ENCODE measurements at regions not wholly inside any gene's neighbourhood (a gene's known extent, or its start where the extent isn't known, plus 50 kb on each side); places are given as distances from the start of the nearest gene placed in this dataset.

DNA sequence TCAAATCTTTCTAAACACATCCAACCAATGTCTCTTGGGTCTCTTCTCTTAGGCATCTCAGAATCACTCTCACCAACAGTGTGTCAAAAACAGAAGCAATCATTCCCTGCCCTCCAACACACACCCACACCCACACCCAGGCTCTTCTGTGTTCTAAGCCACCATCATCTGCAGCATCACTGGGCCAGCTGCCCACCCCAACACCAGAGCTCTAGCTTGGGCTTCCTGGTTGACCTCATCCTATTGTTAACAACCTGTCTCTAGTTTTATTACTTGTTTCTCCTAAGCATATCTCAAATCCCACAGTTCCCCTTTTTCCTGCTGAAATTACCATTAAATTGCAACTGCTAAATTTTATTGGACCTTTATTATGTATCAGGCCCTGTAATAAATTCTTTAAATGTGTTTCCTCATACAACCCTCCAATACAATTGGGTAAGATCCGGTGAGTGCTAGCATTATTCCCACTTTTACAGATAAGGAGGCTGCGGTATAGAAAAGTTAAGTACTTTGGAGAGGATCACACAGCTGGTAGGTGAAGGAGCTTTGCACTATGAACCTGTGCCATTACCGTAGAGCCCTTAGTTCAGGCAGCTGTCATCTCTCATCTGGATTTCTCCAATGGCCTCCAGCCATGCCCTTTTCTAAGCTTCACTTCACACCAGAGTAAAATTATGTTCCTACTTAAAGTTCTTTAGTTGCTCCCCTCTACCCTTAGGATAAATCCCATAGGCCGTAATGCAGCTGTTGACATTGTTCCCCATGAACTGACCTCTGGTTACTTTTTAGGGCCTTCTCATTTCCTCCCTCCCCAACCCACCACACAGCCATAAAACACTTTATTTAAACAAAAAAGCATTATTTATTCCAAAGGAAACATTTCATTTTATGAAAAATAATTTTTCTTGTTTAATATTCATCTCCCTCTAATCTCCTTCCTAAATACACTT, 227.7 kb downstream of the B3GLCT start:
- DNase-seq, result no peak
- Mint-ChIP-seq H3K9me3 (no peaks in the 10 kb centered on the region), H3K27ac (no peak overlapping the region), H3K36me3 (no peaks in the 10 kb centered on the region), H3K4me3 (no peak overlapping the region), H3K4me1 (peaks cover 0 to 4% (median 0%) of the 10 kb centered on the region in 3 donors), H3K27me3 (peaks cover 0 to 8% (median 1%) of the 10 kb centered on the region in 3 donors)
- ATAC-seq (ENCODE audit: low read depth in 2 of 2), result no peak

DNA sequence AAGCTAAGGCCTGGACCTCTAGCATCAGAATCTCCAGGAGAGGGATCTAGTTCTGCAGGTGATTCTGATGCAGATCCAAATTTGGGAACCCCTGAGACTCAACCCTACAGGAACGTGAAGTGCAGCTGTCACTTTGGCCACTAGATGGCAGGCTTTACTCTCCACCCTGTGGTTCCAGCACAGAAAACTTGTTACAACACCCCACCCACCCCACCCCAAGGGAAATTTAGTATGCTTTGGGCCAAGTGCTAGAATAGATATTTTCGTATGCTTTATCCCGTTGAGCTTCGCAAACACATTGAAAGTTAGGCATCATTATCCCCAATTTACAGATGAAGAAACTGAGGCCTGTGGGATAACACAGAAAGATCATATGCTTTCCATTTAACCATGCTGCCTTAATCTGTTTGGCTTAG, 232.0 kb downstream of the B3GLCT start:
- peak; percentile 6 for DNase-seq
- peak in 1 of 2 donors; percentile 35 for ATAC-seq (ENCODE audit: low read depth in 2 of 2)
- H3K4me1 Mint-ChIP-seq, result no peaks in the 10 kb centered on the region

DNA sequence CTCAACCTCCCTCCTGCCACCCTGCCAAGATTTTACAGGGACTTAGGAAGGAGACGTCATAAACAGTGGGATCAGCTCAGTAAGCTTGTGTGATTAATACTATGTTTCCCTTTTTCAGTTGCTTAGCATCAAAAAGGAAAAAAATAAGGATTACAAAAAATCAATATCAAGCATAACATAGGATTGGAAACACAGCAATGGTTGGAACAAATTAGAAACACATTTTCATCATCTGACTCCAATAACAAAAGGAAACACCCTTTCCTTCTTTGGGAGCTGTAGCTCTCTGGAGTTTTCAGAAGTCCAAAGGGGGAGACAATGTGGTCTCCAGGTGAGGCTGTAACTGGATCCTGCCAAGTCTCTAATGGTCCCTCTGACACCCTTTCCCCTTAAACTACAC, 233.4 kb downstream of the B3GLCT start:
- Mint-ChIP-seq H3K36me3 (no peaks in the 10 kb centered on the region), H3K9me3 (peaks cover 0 to 2% (median 0%) of the 10 kb centered on the region in 7 donors), H3K4me1 (no peaks in the 10 kb centered on the region), H3K27ac (no peak overlapping the region), H3K4me3 (no peak overlapping the region), H3K27me3 (peaks cover 8 to 17% (median 16%) of the 10 kb centered on the region in 3 donors)
- DNase-seq, result no peak
- no peak for ATAC-seq (ENCODE audit: low read depth in 2 of 2)

More for the DNA sequence above, 232.0 kb downstream of the B3GLCT start:
- Mint-ChIP-seq H3K36me3 (no peaks in the 10 kb centered on the region), H3K4me3 (no peak overlapping the region), H3K27ac (no peak overlapping the region), H3K9me3 (peaks cover 0 to 2% (median 0%) of the 10 kb centered on the region in 7 donors), H3K27me3 (peaks cover 1 to 16% (median 10%) of the 10 kb centered on the region in 3 donors)

DNA sequence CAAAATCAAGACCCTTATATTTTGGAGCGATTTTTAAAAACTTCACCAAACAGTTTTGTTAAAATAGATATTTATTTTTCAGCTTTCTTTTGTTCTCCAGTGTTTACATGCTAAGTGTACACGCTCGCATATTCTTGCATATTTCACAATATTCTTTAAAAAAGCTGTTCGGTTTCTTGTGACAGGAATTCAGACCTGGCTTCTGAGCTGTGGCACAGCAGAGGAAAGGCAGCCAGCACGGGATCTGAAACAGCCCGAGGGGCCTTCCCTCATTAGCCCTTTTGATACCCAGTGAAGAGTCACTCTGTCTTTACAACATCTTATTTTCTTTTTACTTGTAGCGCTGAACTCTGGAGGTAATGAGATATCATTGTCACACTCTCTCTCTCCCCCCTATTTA, 234.0 kb downstream of the B3GLCT start:
- no peak for ATAC-seq (ENCODE audit: low read depth in 2 of 2)
- no peaks in the 10 kb centered on the region for H3K4me1 Mint-ChIP-seq
- no peak overlapping the region for H3K27ac Mint-ChIP-seq

DNA sequence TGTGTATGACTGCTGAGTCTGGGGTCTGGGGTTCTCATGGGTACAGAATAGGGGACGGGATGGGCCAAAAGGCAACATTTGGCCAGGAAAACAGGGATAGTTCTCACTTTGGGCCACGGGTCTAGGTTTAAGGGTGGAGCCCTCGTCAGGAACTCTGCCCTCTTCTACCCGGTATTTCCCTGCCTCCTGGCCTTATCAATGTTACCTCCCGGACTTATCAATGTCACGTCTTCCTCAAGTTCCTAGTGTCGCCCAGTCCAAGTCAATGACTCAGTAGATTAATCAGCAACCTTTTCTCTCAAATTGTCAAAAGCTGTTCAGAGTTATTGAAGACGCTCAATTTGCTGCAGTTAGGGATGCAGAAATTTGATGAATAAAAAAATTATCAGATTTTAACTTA, 234.8 kb downstream of the B3GLCT start:
- Mint-ChIP-seq H3K9me3 (peaks cover 0 to 2% (median 0%) of the 10 kb centered on the region in 7 donors), H3K27me3 (peaks cover 8 to 19% (median 17%) of the 10 kb centered on the region in 3 donors), H3K27ac (no peak overlapping the region), H3K36me3 (no peaks in the 10 kb centered on the region), H3K4me3 (no peak overlapping the region), H3K4me1 (no peaks in the 10 kb centered on the region)
- ATAC-seq (ENCODE audit: low read depth in 2 of 2) (no peak), DNase-seq (no peak)

More for the DNA sequence above, 234.0 kb downstream of the B3GLCT start:
- H3K4me3 Mint-ChIP-seq, result no peak overlapping the region
- H3K27me3 Mint-ChIP-seq, result peaks cover 8 to 17% (median 16%) of the 10 kb centered on the region in 3 donors
- H3K36me3 Mint-ChIP-seq, result no peaks in the 10 kb centered on the region
- no peak for DNase-seq
- peaks cover 0 to 2% (median 0%) of the 10 kb centered on the region in 7 donors for H3K9me3 Mint-ChIP-seq

DNA sequence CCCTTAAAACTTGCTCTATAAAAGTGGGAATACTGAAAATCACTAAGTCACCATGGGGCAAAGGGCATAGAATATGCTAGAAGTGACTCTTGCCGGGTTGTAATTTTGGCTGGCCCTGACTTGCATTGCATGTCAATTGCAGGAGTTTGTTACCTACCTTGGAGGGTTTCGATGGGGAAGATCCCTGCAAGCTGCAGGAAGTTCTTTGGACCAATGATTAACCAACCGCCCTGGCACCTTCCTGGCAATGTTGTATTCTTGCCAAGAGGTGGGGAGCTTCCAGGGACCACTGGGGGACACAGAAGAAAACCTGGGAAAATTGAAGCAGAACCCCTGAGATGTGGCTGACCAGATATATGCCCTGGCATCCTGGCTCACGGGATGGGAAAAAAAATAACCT, 235.8 kb downstream of the B3GLCT start:
- DNase-seq (no peak), ATAC-seq (ENCODE audit: low read depth in 2 of 2) (no peak)
- Mint-ChIP-seq H3K27ac (no peak overlapping the region), H3K4me1 (no peaks in the 10 kb centered on the region), H3K9me3 (peaks cover 0 to 2% (median 0%) of the 10 kb centered on the region in 7 donors), H3K36me3 (no peaks in the 10 kb centered on the region), H3K27me3 (peaks cover 8 to 23% (median 13%) of the 10 kb centered on the region in 3 donors), H3K4me3 (no peak overlapping the region)

DNA sequence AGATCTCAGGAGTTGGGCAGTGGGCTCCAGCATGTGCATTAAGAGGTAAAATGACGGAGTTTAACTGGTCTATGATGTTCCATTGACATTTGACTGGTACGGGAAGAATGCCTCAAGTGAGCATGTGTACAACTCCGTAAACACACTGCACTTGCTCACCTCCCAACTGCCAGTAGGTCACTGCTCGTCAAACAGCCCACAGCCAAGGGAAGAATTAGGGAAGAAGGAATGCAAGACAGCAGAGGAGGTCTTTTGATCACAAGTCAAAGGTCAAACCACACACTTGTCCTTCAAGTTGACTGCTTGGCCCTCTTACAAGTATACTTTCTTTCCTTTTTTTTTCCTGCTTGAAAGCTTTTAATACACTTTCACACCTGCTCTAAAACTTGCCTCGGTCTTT, 236.7 kb downstream of the B3GLCT start:
- no peak for DNase-seq
- no peak for ATAC-seq (ENCODE audit: low read depth in 2 of 2)
- Mint-ChIP-seq H3K9me3 (peaks cover 0 to 2% (median 0%) of the 10 kb centered on the region in 7 donors), H3K4me1 (no peaks in the 10 kb centered on the region), H3K36me3 (no peaks in the 10 kb centered on the region), H3K27ac (no peak overlapping the region), H3K27me3 (peaks cover 8 to 24% (median 15%) of the 10 kb centered on the region in 3 donors), H3K4me3 (peak overlapping the region in 1 of 8 donors; percentile 1)

DNA sequence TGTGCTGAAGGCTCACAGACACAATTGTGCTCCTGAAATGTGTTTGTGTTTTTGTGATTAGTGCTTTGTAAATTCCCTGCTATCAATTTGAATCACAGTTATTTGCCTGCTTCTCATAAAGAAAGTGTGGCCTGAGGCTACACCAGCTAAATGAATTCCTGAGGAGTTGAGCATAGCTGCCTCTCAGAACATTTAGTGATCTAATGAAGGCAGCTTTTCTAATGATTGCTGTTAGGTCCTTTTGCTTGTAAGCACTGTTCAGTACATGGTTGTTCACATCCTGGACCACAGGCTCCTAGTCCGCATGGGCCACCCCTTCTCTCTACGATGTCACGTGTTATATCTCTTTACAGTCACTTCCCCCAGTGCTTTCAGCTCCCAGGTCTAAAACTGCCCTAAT, 238.2 kb downstream of the B3GLCT start:
- Mint-ChIP-seq H3K4me3 (no peak overlapping the region), H3K27ac (no peak overlapping the region), H3K27me3 (peaks cover 8 to 34% (median 15%) of the 10 kb centered on the region in 3 donors), H3K4me1 (no peaks in the 10 kb centered on the region), H3K36me3 (no peaks in the 10 kb centered on the region), H3K9me3 (peaks cover 0 to 2% (median 0%) of the 10 kb centered on the region in 7 donors)
- ATAC-seq (ENCODE audit: low read depth in 2 of 2) (no peak), DNase-seq (no peak)

DNA sequence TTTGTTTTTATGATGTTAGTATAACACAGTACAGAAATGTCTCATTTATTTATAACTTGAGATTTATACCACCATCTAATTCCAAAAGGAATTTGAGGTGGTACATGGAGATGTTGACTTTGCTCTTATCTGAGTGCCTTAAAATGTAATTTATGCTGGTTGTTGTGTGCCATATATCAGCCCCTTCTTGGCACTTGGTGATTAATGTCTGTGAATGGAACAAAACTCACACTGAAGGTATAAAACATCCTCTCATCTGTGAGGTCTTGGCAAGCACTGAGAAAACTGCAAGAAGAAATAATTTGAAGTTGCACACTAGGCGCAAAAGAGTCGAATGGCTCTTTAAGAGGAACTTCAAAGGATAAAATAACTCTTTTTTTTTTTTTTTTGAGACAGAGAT, 240.4 kb downstream of the B3GLCT start:
- DNase-seq (no peak), ATAC-seq (ENCODE audit: low read depth in 2 of 2) (no peak)
- Mint-ChIP-seq H3K9me3 (no peaks in the 10 kb centered on the region), H3K4me3 (no peak overlapping the region), H3K27ac (no peak overlapping the region), H3K27me3 (peaks cover 15 to 33% (median 16%) of the 10 kb centered on the region in 3 donors), H3K36me3 (no peaks in the 10 kb centered on the region), H3K4me1 (no peaks in the 10 kb centered on the region)

DNA sequence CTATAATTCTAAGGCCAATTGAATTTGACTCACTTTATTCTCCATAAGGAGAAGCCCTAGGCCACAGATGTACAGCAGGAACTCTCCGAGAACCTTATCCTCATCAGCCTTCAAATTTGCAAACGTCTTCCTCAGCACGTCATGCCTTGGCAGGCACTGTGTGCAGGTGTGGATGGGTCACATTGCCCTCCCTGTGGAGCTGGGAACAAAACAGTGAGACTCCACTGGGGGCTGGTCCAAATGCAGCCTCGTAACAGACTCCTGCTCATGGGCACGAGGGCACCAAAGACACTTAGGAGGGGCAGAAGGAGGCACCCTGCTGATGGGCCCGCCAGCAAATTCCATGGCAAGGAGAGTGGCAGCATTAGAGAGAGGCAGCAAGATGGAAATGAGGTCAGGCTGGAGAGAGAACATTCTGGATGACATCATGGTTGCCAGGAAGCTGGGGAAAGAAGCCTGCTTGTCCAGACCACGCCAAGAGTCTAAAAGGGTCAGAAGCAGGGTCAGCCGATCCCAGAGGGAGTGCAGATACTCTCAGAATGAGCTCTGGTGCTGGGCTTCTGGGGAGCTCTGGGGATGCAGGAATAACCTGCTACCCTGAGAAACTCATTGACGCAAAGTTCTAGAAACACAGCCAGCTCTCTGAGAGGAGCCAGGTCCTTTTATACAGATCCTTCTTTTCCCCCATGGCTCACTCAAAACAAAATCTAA, 242.2 kb downstream of the B3GLCT start:
- Mint-ChIP-seq H3K4me3 (no peak overlapping the region), H3K27me3 (peaks cover 11 to 29% (median 15%) of the 10 kb centered on the region in 3 donors), H3K9me3 (no peaks in the 10 kb centered on the region), H3K4me1 (no peaks in the 10 kb centered on the region), H3K36me3 (no peaks in the 10 kb centered on the region), H3K27ac (no peak overlapping the region)
- no peak for DNase-seq
- ATAC-seq (ENCODE audit: low read depth in 2 of 2), result no peak

DNA sequence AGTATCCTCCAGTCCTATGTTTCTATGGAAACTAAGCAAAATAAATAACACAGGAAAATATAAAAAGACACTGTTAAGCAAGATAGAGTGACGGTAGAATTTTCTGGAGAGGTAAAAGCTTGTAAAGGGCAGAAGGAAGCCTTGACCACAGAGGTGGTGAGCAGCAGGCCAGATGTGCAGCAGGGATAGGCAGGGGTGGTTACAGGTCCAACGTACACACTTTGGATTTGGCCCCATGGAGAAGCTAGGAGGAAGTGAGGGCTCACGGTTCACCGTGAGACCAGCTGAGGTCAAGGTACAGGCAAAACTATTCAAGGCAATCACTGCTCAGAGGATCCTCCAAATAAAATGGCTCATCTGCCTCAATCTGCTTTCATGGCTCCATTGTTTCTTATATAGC, 242.8 kb downstream of the B3GLCT start:
- H3K4me1 Mint-ChIP-seq, result no peaks in the 10 kb centered on the region
- ATAC-seq (ENCODE audit: low read depth in 2 of 2), result no peak

DNA sequence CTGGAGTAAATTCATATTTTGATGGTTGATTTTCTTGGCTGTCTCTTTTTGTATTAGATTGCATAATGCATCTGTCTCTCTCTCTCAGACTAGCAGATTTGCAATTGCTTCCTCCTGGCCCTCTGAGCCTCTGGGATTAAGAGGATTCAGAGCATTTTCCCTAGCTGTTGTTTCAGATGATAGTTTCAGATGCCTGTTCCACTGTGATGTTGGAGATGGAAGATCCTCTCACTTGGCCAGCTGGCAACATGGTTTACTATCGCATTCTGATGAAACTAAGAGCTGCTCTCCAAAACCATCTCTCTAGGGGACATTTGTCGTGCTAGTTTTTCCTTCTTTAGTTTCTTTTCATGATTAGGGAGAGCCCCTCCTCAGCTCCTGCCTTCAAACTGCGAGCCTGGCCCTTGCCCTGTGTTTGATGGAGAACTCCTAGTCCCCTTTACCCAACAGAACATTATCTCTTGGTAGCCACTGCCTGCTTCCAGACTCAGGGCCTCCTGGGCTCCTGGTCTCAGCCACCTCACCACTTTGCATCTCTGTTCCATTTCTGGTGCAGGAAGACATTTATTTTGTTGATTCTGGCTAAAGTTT, 244.6 kb downstream of the B3GLCT start:
- Mint-ChIP-seq H3K4me3 (no peak overlapping the region), H3K27me3 (peaks cover 7 to 27% (median 20%) of the 10 kb centered on the region in 3 donors), H3K4me1 (no peaks in the 10 kb centered on the region), H3K36me3 (no peaks in the 10 kb centered on the region), H3K9me3 (no peaks in the 10 kb centered on the region), H3K27ac (peak overlapping the region in 1 of 6 donors; percentile 8)
- no peak for DNase-seq
- no peak for ATAC-seq (ENCODE audit: low read depth in 2 of 2)

More for the DNA sequence above, 242.8 kb downstream of the B3GLCT start:
- DNase-seq, result no peak
- no peaks in the 10 kb centered on the region for H3K9me3 Mint-ChIP-seq
- no peak overlapping the region for H3K4me3 Mint-ChIP-seq
- peaks cover 7 to 29% (median 16%) of the 10 kb centered on the region in 3 donors for H3K27me3 Mint-ChIP-seq
- H3K27ac Mint-ChIP-seq, result peak overlapping the region in 1 of 6 donors; percentile 49
- no peaks in the 10 kb centered on the region for H3K36me3 Mint-ChIP-seq

DNA sequence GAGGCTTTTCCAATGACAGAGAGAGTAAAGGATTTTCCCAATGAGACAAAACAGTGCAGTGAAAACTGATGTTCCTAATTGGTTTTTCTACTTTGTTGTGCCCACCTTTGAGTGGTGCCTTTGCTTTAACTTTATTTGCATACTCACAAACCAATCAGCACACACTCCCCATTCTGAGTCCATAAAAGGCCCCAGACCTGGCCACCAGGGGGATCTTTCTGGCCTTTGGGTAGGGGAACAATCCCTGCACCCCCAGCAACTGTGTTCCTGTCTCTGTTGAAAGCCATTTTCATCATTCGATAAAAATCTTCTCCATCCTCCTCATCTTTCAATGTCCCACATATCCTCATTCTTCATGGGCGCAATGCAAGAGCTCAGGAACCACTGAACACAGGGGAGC, 252.8 kb downstream of the B3GLCT start:
- peaks cover 0 to 3% (median 2%) of the 10 kb centered on the region in 7 donors for H3K9me3 Mint-ChIP-seq
- no peaks in the 10 kb centered on the region for H3K4me1 Mint-ChIP-seq
- H3K27me3 Mint-ChIP-seq, result peaks cover 10 to 24% (median 15%) of the 10 kb centered on the region in 3 donors
- no peak for DNase-seq
- peak overlapping the region in 1 of 8 donors; percentile 54 for H3K4me3 Mint-ChIP-seq
- no peak for ATAC-seq (ENCODE audit: low read depth in 2 of 2)
- no peak overlapping the region for H3K27ac Mint-ChIP-seq
- H3K36me3 Mint-ChIP-seq, result no peaks in the 10 kb centered on the region

Measured in naive B cell (primary cell).